ENCODE measurements at regions not wholly inside any gene's neighbourhood (a gene's known extent, or its start where the extent isn't known, plus 50 kb on each side); places are given as distances from the start of the nearest gene placed in this dataset.

- TF ChIP-seq EZH2phosphoT487 (IDR thresholded peaks at IDR 0.05; ENCODE audit: borderline replicate concordance) (no peak), CTCF (conservative IDR thresholded peaks at IDR 0.05; ENCODE audit: low read length) (no peak)
Observed at GRCh38 chr2:38494394-38494793, 108.3 kb downstream of the HNRNPLL start.
